HCT116 (cell line): ENCODE measurements at regions not wholly inside any gene's neighbourhood (a gene's known extent, or its start where the extent isn't known, plus 50 kb on each side); places are given as distances from the start of the nearest gene placed in this dataset.

Source experiments
- ATAC-seq: fragments of 200-7000 bp; cut with Tn5 transposase; 2 replicates; pipeline ENCODE4 v1.9.1; 2020; ENCODE audit warnings: mild to moderate bottlenecking, moderate library complexity
- BruUV-seq: library from RNA; stranded (reverse); fragments of 400-500 nt; replicated peaks from 2 replicates; lab custom pipeline; 2021; lab: Mats Ljungman, UMichigan
- CTCF ChIA-PET: fragments of 300-600 bp; sonication (Branson Sonifier 250); formaldehyde crosslinking; loops from one replicate; lab custom pipeline; 2021; ENCODE audit warnings: antibody characterized with exemption; lab: Charles Lee
- POLR2A ChIA-PET: fragments of 300-600, 350-600 bp; sonication (Branson Sonifier 250); formaldehyde crosslinking; loops from one replicate; lab custom pipeline; 2021; ENCODE audit warnings: antibody characterized with exemption; lab: Charles Lee
- RAD21 ChIA-PET, 2 experiments: fragments of 300-600 bp; sonication (Branson Sonifier 250); formaldehyde crosslinking; loops; one replicate each; lab custom pipeline; 2023; ENCODE audit warnings: low total read pairs in 2 of 2; ENCODE audit not compliant: uncharacterized antibody in 2 of 2, unreplicated experiment in 2 of 2, low non-redundant PET in 1 of 2; lab: Charles Lee
- DNase-seq: peaks from one replicate; pipeline ENCODE4 v3.0.0-alpha.2; 2010; ENCODE audit warnings: low read depth, low spot score
- H2AFZ ChIP-seq: fragments of 200-600 bp; shearing (Covaris generic), sonication (generic); 2 replicates; pipeline ENCODE4 v1.6.1; 2017; ENCODE audit warnings: low read depth, mixed run types, mixed read lengths, antibody characterized with exemption, low read length; ENCODE audit not compliant: poor library complexity, severe bottlenecking
- H3K27ac ChIP-seq: 2 replicates; pipeline ENCODE4 v1.5.1; 2012; ENCODE audit warnings: low read depth, low read length
- H3K27me3 ChIP-seq: fragments of 200-600 bp; sonication (generic); 2 replicates; pipeline ENCODE4 v1.6.1; 2016; ENCODE audit warnings: mixed run types, low read length, mixed read lengths; ENCODE audit not compliant: insufficient read depth
- H3K36me3 ChIP-seq, 2 experiments: fragments of 200-500 bp in 1 of 2; fragments of 200-600 bp in 1 of 2; sonication (Bioruptor generic) in 1 of 2; sonication (generic) in 1 of 2; 2 replicates each; pipeline versions ENCODE4 v1.5.1 to v1.6.1; 2014 to 2016; ENCODE audit warnings: low read length in 2 of 2, inconsistent platforms in 1 of 2, mixed read lengths in 1 of 2, mixed run types in 1 of 2; ENCODE audit not compliant: insufficient read depth in 2 of 2, control insufficient read depth in 1 of 2
- H3K4me1 ChIP-seq, 2 experiments: fragments of 200-600 bp in 1 of 2; sonication (generic) in 1 of 2; 2 replicates each; pipeline versions ENCODE4 v1.5.1 to v1.6.1; 2012 to 2017; ENCODE audit warnings: low read length in 2 of 2, inconsistent platforms in 1 of 2, mild to moderate bottlenecking in 1 of 2, mixed read lengths in 1 of 2, mixed run types in 1 of 2, moderate library complexity in 1 of 2; ENCODE audit not compliant: insufficient read depth in 2 of 2, control insufficient read depth in 1 of 2
- H3K4me2 ChIP-seq: fragments of 200-600 bp; sonication (generic); 2 replicates; pipeline ENCODE4 v1.6.1; 2017; ENCODE audit warnings: mixed run types, low read length, mixed read lengths
- H3K4me3 ChIP-seq, 2 experiments: fragments of 200-600 bp in 1 of 2; sonication (generic) in 1 of 2; replicated peaks in 1 of 2; 2 replicates each; pipeline ENCODE4 v1.5.1; 2011 to 2016; ENCODE audit warnings: low read length in 2 of 2, control low read depth in 1 of 2, low read depth in 1 of 2, mild to moderate bottlenecking in 1 of 2, mixed read lengths in 1 of 2, mixed run types in 1 of 2
- H3K79me2 ChIP-seq: fragments of 200-600 bp; sonication (generic); 2 replicates; pipeline ENCODE4 v1.6.1; 2017; ENCODE audit warnings: mild to moderate bottlenecking, mixed run types, low read length, moderate library complexity, mixed read lengths; ENCODE audit not compliant: insufficient read depth
- H3K9ac ChIP-seq: fragments of 200-600 bp; sonication (generic); 2 replicates; pipeline ENCODE4 v1.6.1; 2016; ENCODE audit warnings: low read length, mixed read lengths
- H3K9me2 ChIP-seq: fragments of 200-600 bp; sonication (generic), shearing (Covaris generic); 2 replicates; pipeline ENCODE4 v1.6.1; 2017; ENCODE audit warnings: mixed run types, mild to moderate bottlenecking, moderate library complexity; ENCODE audit not compliant: insufficient read depth
- H3K9me3 ChIP-seq, 2 experiments: fragments of 200-500 bp in 1 of 2; fragments of 200-600 bp in 1 of 2; sonication (Bioruptor generic) in 1 of 2; sonication (generic) in 1 of 2; 2 replicates each; pipeline ENCODE4 v1.6.1; 2014 to 2017; ENCODE audit warnings: low read length in 2 of 2, mixed read lengths in 2 of 2, inconsistent platforms in 1 of 2, low read depth in 1 of 2, mild to moderate bottlenecking in 1 of 2, mixed run types in 1 of 2, moderate library complexity in 1 of 2; ENCODE audit not compliant: control insufficient read depth in 1 of 2, insufficient read depth in 1 of 2
- H4K20me1 ChIP-seq: fragments of 200-600 bp; sonication (generic), shearing (Covaris generic); 2 replicates; pipeline ENCODE4 v1.6.1; 2017; ENCODE audit warnings: mixed run types, mild to moderate bottlenecking, moderate library complexity; ENCODE audit not compliant: insufficient read depth
- EGR1 ChIP-seq: IDR thresholded peaks from 2 replicates; pipeline ENCODE4 v1.6.1; 2012; ENCODE audit warnings: low read depth
- ELF1 ChIP-seq: IDR thresholded peaks from 2 replicates; pipeline ENCODE4 v1.6.1; 2012; ENCODE audit warnings: low read depth, borderline replicate concordance
- EZH2 ChIP-seq: fragments of 200-600 bp; sonication (generic); IDR thresholded peaks from 2 replicates; pipeline ENCODE4 v1.6.1; 2017; ENCODE audit warnings: antibody characterized with exemption, mixed run types
- FOSL1 ChIP-seq: IDR thresholded peaks from 2 replicates; pipeline ENCODE4 v1.6.1; 2012; ENCODE audit warnings: low read depth
- JUND ChIP-seq: IDR thresholded peaks from 2 replicates; pipeline ENCODE4 v1.6.1; 2012
- MAX ChIP-seq: IDR thresholded peaks from 2 replicates; pipeline ENCODE4 v1.6.1; 2012
- POLR2AphosphoS5 ChIP-seq: IDR thresholded peaks from 2 replicates; pipeline ENCODE4 v1.6.1; 2011; ENCODE audit warnings: mild to moderate bottlenecking, low read depth, low read length, moderate library complexity
- RAD21 ChIP-seq: IDR thresholded peaks from 2 replicates; pipeline ENCODE4 v1.6.1; 2012; ENCODE audit warnings: low read depth, mild to moderate bottlenecking
- REST ChIP-seq: IDR thresholded peaks from 2 replicates; pipeline ENCODE4 v1.6.1; 2012; ENCODE audit warnings: low read depth
- SP1 ChIP-seq: IDR thresholded peaks from 2 replicates; pipeline ENCODE4 v1.6.1; 2012; ENCODE audit warnings: low read depth
- SRF ChIP-seq: IDR thresholded peaks from 2 replicates; pipeline ENCODE4 v1.6.1; 2012; ENCODE audit warnings: low read depth
- TCF7L2 ChIP-seq: IDR thresholded peaks from 2 replicates; pipeline ENCODE4 v1.7.0; 2011; ENCODE audit warnings: borderline replicate concordance, inconsistent platforms; ENCODE audit not compliant: insufficient read depth, insufficient read length; ENCODE audit errors: extremely low read depth
- ZFX ChIP-seq: fragments of 450-650 bp; IDR thresholded peaks from 2 replicates; pipeline ENCODE4 v1.6.1; 2017
- intact Hi-C: fragments of 100-400 bp; cut with micrococcal nuclease; formaldehyde crosslinking; loops from 2 replicates; pipeline ENCODE4 v1.10.0; 2022

- no peak for TF ChIP-seq MAX
- no peak for TF ChIP-seq EZH2
- TF ChIP-seq ELF1, result no peak
- no peak for TF ChIP-seq SP1
Observed at GRCh38 chr12:97672870-97673269, 210.3 kb downstream of the RMST start (continued).

- TF ChIP-seq ZFX, result no peak
- TF ChIP-seq MAX, result no peak
- TF ChIP-seq REST, result no peak
- TF ChIP-seq FOSL1, result no peak
- TF ChIP-seq JUND, result no peak
- TF ChIP-seq POLR2AphosphoS5, result no peak
- no peak for TF ChIP-seq EGR1
- TF ChIP-seq RAD21, result no peak
- no peak for TF ChIP-seq TCF7L2
- TF ChIP-seq SRF, result no peak
- TF ChIP-seq, all 23 proteins: peak for 0
- Histone ChIP-seq H3K4me3 (no peak overlapping the region), H3K36me3 (no peaks in the 10 kb centered on the region), H4K20me1 (no peaks in the 10 kb centered on the region), H3K27me3 (no peaks in the 10 kb centered on the region), H2AFZ (no peak overlapping the region), H3K9me3 (no peaks in the 10 kb centered on the region), H3K4me2 (no peak overlapping the region), H3K79me2 (no peaks in the 10 kb centered on the region), H3K27ac (no peak overlapping the region), H3K9ac (no peak overlapping the region), H3K4me1 (no peaks in the 10 kb centered on the region), H3K9me2 (no peaks in the 10 kb centered on the region)
- no peak for ATAC-seq
- intact Hi-C loops, result no loop called here
- ChIA-PET CTCF (no interaction called here), POLR2A (no interaction called here), RAD21 (no interaction called here)
- no peak for DNase-seq
- BruUV-seq, result no TSS peak
Observed at GRCh38 chr12:97680751-97681150, 218.1 kb downstream of the RMST start.
